Stimulated activated CD4-positive, alpha-beta T cell treated with anti-CD3 and anti-CD28 coated beads, Interleukin-12 subunit alpha, Interleukin-12 subunit beta, amount 100 ng/mL, for 24 hours (primary cell): ENCODE measurements at regions not wholly inside any gene's neighbourhood (a gene's known extent, or its start where the extent isn't known, plus 50 kb on each side); places are given as distances from the start of the nearest gene placed in this dataset.
"Not testable (repeated sequence)": the region's sequence is repeated elsewhere in the genome, so short reads cannot be mapped to it uniquely, and the experiment has no call there.

Experiments
- DNase-seq, 2 experiments: peaks; one replicate each; pipeline ENCODE4 v3.0.0-alpha.2; 2020; ENCODE audit warnings: low read depth in 2 of 2

DNA sequence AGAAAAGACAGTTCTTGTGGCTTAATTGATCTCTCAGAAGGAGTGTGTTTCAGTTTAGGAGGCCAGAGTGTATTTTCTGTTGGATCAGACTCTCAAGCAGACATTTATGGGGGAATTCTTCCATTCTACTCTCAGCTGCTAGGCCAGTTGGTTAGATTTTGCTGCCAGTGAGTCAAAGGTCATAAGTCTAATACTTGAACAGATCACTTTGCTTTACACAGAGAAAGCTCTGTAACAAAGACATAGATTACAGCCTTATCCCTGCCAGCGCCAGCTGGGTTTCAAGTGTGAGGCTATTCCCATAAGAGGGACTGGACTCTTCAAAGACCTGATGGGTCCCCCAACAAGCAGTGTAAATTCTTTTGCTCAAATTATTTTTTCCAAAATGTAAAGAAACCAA is 145.6 kb upstream of the SEMA3C start:
- no peak for DNase-seq

DNA sequence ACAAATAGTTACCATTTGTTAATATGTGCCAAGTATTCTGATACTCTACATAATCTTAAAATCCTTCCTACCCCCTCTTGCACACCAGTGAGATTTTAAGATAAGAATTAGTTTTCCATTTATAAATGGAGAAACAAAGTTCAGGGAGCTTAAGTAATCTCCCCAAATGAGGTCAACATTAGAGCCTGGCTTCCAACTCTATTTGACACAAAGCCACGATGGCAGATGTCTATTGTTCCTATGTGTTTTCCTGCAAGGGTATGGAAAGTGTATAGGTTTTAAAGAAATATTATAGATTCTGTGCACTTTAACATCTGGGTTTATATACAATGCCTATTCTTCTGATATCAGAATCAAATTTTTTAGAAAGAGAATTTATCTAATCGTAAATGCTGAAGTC is 143.9 kb upstream of the SEMA3C start:
- DNase-seq = no peak

DNA sequence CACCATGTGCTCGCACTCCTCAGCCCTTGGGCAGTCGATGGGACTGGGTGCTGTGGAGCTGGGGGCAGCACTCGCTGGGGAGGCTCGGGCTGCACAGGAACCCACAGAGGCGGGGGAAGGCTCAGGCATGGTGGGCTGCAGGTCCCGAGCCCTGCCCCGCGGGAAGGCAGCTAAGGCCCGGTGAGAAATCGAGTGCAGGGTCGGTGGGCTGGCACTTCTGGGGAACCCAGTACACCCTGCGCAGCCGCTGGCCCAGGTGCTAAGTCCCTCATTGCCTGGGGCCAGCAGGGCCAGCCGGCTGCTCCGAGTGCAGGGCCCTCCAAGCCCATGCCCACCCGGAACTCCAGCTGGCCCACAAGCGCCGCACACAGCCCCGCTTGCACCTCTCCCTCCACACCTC is 138.6 kb upstream of the SEMA3C start:
- DNase-seq = not testable (repeated sequence)

DNA sequence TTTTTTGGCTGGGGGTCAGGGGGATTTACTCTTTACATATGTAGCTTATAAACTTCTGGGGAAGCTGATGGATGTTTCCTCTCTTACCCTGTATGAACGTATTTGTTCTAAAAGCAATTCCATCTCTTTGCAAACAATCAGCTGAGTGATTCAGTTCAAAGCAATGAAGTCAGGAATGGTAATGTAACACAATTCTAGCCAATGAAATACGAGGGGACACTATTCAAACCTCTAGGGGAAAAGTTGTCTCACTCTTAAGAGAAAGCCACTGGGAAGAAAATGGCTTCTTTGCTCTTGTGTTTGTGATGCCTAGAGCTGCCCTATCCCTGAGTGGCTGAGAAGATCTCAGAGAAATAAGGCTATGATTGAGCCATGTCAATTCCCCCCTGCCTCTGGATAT is 134.8 kb upstream of the SEMA3C start:
- DNase-seq = no peak

DNA sequence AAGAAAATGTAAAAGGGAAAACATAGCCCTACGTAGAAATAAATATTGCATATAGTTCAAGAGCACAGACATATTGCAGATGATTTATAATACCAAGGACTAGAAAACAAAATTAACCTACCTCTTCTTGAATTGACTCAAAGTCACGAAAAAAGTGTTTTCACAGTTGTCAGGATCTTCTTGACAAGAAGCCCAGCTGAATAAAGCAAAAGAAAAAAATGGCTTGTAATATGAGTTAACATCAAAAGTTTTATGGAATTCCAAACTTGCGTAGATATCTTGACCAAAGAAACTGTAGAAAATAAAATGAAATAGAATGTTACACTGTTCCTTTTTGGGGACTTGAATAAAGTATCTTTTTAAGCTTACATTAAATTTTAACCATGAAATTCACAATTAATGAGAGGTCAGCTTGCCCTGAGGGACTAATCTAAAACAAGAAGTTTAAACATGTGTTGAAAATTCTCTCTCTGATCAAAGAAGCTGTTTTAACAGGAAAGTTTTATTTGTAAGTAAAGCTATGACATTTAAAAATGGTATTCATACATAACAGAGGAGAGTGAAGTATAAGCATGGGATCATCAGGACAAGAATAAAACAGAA is 133.1 kb upstream of the SEMA3C start:
- no peak for DNase-seq

- no peak for DNase-seq
These were observed 126.7 kb upstream of the SEMA3C start for GRCh38 chr7:81045491-81046030.

DNA sequence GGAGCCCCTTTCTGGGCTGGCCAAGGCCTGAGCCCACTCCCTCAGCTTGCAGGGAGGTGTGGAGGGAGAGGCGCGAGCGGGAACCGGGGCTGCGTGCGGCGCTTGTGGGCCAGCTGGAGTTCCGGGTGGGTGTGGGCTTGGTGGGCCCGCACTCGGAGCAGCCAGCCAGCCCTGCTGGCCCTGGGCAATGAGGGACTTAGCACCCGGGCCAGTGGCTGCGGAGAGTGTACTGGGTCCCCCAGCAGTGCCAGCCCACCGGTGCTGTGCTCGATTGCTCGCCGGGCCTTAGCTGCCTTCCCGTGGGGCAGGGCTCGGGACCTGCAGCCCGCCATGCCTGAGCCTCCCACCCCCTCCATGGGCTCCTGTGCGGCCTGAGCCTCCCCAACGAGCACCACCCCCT is 123.8 kb upstream of the SEMA3C start:
- not testable (repeated sequence) for DNase-seq

GRCh38 chr7:81040496-81040895 is 121.6 kb upstream of the SEMA3C start:
- no peak for DNase-seq

DNA sequence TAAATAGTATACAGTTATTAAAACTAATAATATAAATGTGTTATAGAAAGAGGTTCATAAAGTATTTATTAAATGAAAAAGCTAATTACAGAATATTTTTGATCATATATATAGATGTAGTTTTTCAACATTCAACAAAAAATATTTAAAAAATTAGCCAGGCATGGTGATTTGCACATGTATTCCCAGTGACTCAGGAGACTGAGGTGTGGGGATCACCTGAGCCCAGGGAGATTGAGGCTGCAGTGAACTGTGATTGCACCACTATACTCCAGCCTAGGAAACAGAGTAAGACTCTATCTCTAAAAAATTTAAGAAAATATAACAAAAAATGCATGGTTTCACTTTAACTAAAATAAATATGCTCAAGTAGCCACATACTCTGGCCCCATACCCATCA is 118.0 kb upstream of the SEMA3C start:
- DNase-seq = no peak

DNA sequence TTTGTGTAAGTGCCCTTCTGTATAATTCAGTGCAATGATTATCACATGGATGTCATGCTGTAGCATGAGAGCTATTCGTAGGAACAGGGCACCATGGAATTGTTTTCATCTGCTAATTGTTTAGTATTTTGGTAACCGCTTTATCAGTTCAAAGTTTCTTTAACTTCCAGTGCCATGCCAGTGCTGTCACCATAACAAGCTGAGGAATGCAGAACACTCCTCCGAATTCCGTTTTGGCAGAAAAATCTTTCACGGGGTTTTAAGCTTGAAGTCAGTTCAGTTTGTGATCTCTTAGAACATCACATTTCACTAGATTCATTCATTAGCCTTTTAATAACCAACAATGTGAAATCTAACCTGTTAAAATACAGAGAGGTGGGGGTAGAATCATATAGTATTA is 117.2 kb upstream of the SEMA3C start:
- no peak for DNase-seq

DNA sequence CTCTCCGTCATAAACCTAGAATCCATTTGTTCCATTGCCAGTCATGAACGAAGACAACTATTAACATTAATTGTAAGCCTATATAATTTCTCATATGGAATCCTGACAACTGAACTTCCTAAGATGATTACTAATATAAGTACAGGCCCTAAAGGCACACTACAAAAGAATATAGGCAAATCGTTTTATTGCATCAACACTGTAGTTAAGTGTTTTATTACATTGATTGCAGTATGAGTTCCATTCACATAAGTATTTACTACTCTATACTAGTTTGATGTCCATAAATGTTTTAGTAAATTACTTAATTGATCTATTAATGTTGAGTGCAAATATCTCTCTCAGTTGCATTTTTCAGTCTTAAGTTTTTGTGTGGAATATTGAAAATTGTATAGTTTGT is 113.1 kb upstream of the SEMA3C start:
- DNase-seq = no peak

- DNase-seq = no peak
These were observed 112.4 kb upstream of the SEMA3C start for GRCh38 chr7:81031243-81031642.

GRCh38 chr7:81030472-81030871 is 111.6 kb upstream of the SEMA3C start:
- DNase-seq = no peak

DNA sequence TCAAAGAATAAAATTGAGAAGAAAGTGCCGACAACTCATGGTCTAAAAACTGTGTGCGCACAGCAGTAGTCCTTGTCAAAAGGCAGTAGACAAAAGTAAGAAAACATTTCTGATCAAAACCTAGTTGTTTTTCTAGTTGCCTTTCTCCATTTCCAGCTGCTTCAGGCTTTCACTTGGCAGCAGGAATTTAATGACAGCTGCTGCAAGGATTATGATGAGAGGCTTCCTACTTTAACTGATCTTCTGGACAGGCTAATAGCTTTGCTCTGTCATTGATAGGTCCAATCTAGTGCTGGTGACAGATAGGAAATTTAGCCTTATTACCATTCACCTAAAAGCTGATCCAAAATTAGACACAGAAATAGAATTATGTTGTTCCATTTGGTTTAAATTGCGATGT is 110.7 kb upstream of the SEMA3C start:
- no peak for DNase-seq

- DNase-seq = no peak
These were observed 106.5 kb upstream of the SEMA3C start for GRCh38 chr7:81025360-81025759.

DNA sequence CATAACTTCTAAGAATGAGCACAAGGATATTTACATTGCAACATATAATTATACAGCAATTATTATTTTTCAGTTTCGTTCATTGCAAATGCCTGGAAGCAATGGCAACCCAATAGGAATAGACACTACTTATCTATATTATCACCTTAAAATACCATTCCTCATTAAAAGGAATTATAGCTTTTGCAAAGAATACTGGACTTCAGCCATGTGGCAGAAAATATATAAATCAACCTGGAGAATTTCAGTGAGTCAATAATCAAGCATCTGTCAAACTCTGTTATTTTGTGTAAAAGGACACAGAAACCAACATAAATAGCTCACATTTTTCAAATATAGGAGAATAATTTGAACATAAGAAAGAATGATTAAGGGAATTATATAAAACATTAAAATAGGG is 96.1 kb upstream of the SEMA3C start:
- DNase-seq = no peak

- no peak for DNase-seq
These were observed 95.4 kb upstream of the SEMA3C start for GRCh38 chr7:81014266-81014665.

DNA sequence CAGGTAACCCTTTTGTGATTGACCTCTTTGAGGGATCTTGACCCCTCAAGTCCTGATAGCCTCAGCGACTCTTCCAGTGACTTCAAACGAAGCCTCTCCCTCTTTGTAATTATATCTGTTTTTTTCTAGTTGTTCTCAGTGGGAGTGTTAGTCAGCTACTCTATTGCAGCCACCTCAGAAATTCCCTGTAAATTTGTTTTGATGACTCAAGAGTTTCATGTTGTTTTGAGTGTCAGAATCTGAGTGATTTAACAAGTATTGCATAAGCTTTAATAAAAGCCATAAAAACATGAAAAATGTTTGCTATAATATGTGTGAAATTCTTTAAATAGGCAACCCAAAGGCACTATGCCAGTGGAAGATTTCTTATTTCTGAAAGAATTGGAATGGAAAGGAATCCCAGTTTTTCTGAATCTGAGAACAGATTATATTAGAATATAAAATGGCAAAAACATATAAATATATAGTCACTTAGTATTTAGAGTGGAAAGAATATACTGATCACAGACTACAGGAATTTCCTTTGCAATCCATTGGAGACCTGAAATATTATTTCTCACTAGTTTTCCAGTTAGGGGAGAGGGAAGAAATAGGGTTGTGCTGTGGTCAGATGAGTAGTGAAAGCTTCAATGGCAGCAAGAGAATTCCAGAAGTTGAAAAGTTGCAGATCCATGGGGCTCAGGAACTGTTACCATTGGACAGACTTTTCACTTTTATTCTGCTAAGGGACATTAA is 94.4 kb upstream of the SEMA3C start:
- DNase-seq = no peak

DNA sequence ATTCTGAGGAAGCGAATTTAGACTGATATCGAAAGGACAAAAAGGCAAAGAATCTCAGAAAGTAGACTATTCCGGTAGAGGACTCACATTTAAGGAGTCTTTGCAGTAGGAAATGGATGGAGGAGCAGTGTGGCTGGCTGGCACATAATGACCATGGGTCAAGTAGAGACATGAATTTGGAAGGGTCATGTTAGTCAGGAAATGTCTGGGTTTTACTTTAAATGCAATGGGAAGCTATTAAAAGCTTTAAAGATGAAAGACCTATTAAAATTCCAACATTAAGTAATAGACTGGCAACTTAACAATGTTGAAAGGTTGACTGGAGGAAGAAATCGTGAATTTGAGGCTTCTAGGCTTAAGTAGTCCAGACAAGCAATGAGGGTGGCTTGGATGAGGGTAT is 90.0 kb upstream of the SEMA3C start:
- DNase-seq = no peak

DNA sequence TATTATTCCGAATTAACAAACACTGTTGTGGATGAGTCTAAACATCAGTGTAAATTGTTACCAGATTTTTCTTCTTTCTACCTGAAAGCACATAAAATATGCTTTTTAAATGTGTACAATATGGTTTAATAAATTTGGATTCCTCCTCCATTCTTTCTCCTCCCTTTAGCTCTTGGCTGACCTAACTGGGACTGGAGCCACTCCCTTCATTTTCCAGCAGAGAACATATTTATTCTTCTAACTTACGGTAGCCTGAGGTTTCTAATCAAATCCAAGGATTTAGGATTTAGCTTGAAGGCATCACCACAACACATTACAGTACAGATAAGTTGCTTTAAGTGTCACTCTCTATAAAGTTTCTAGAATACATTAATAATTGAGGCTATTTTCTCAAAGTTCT is 88.2 kb upstream of the SEMA3C start:
- DNase-seq = no peak

DNA sequence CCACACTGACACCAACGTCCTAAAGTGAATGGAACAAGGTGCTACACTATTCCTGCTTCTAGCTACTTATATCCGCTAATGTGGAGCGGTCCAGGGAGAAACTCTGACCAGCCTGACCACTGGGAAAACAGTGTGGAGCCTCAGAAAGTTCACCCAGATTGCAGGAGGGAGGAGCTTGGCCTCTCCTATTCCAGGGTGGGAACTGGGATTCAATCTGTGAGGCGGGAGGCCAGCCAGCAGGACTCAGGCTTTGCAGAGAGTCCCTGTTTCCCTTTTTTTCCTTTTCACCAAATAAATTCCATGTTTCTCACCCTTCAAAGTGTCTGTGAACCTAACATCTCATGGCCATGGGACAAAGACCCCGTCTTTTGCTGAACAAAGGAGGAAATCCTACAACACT is 86.4 kb upstream of the SEMA3C start:
- DNase-seq = no peak

GRCh38 chr7:81004098-81004497 is 85.2 kb upstream of the SEMA3C start:
- DNase-seq = no peak

- no peak for DNase-seq
These were observed 84.5 kb upstream of the SEMA3C start for GRCh38 chr7:81003326-81003725.

- DNase-seq = no peak
These were observed 83.6 kb upstream of the SEMA3C start for GRCh38 chr7:81002421-81002820.
